H54 (cell line): ENCODE measurements at regions not wholly inside any gene's neighbourhood (a gene's known extent, or its start where the extent isn't known, plus 50 kb on each side); places are given as distances from the start of the nearest gene placed in this dataset.
"Not testable (repeated sequence)": the region's sequence is repeated elsewhere in the genome, so short reads cannot be mapped to it uniquely, and the experiment has no call there.

Source experiments
- DNase-seq: peaks from one replicate; pipeline ENCODE4 v3.0.0; 2011; ENCODE audit warnings: low spot score, mixed read lengths; ENCODE audit not compliant: insufficient read length
- FAIRE-seq: peaks from 3 replicates; lab custom pipeline; 2011; peaks lifted over from hg19 to GRCh38; lab: Jason Lieb, UNC
- POLR2A ChIP-seq: IDR thresholded peaks from 2 replicates; pipeline ENCODE4 v1.6.1; 2011; ENCODE audit warnings: low read depth, mild to moderate bottlenecking, low read length

DNA sequence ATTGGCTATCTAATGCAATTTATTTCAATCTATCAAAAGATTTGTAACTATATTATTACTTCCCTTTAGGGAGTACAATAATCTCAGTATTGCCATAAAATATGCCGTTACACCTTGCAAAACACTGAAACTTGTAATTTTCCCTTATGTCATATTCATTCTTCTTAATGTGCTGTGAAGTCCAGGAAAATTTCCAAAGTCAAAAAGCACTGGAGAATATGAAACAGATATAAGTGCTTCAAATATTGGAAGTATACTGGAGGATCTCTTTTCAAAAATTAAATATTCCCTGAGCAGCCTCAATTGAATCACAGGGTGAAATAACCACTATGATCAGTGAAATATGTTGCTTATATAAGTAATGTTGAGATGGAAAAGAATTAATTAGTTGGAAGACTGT is 356.0 kb downstream of the PPP1R3A start:
- no peak for TF ChIP-seq POLR2A
- FAIRE-seq, result no peak
- DNase-seq, result no peak

DNA sequence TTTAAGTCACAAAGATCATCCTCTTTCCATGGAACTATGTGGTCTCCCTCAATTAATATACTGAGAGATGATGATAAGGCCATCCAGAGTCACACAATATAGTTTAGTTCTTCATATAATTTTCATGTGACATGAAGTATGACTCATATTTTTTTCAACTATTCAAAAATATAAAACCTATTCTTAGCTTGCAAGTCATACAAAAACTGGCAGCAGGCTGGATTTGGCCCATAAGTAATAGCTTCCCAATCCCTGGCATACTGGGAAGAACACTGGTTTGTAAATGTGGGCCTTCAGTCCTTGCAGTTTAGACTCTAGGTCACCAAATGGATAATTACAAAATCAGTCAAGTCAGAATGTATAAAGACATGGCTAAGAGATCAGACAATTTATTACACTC is 356.6 kb downstream of the PPP1R3A start:
- no peak for TF ChIP-seq POLR2A
- DNase-seq (no peak), FAIRE-seq (no peak)

DNA sequence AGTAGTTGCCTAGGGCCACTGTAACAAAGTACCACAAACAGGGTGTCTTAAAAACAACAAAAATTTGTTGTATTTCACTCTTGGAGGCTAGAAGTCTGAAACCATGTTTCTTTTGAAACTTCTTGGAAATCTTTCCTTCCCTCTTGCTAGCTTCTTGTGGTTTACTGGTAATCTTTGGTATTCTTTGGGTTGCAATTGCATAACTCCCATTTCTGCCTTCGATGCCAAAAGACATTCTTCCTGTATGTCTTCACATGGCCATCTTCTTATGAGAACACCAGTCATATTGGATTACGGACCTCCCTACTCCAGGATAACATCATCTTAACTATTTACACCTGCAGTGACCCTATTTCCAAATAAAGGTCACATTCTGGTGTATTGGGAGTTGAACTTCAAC is 357.4 kb downstream of the PPP1R3A start:
- FAIRE-seq, result no peak
- TF ChIP-seq POLR2A, result no peak
- no peak for DNase-seq

DNA sequence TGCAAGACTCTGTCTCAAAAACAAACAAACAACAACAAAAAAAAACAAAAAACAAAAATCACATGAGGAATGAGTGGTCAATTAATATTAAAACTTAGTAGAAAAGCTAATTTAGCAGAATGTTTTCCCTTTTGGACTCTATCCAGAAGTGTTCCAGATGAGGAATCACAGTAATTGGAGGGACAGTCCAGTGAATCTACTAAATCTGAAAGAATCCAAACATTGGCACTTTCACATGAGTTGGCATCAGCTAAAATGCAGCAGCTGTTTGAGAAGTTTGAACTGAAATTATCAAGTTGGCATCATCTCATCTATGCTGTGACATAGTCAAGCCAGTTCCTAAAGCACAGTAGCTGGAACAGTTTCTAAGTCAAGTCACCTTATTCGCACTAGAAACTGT is 367.8 kb downstream of the PPP1R3A start:
- no peak for FAIRE-seq
- no peak for TF ChIP-seq POLR2A
- no peak for DNase-seq

DNA sequence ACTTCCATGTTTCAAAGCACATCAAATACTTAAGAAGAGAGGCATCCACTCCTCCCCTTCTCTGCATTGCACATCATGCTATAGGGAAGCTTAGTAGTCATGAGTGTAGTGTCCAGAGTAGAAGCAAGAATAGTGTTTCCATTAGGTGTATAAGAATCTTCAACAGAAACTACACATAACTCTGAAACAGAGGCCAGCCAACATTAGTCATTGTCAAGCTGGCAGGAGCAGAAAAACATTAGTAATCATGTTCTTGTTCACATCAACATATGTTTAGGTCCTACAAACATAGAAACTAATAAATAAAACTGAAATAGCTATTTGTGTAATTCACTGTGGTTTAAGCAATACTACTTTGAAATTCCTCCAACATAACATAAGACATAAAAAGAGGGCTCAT is 370.2 kb downstream of the PPP1R3A start:
- DNase-seq (no peak), FAIRE-seq (no peak)
- TF ChIP-seq POLR2A, result no peak

DNA sequence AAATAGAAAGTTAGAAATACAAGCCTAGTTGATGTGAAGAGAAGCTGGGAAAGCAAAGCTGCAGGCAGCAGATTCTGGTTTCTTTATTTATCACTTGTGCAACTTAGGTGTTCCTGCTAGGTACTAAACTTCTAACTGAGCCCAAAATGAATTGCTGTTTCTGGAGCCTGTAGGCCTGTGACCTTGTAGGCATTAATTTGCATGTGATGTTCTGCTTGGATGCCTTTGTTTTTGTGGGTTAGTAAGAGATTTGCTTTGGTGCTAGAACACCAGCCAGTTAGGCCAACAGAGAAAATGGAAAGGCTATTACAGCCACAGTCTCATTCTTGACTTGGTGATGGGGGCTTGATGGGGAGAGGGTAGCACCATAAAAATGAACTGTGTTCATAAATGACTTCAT is 370.7 kb downstream of the PPP1R3A start:
- FAIRE-seq, result no peak
- no peak for DNase-seq

DNA sequence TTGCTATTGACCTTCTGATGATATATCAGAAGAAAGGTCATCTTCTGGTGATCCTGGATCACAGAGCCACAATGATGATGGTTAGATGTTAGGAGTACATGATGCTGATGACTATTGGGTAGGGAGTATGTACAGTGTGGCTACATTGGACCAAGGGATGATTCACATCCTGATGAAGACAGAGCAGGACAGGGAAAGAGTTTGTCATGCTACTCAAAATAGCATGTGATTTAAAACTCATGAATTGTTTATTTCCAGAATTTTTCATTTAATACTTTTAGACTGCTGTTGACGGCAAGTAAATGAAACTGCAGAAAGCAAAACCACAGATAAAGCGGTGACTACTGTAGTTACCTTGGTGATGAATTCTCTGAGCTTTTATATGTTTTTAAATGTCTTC is 397.3 kb downstream of the PPP1R3A start:
- peak; percentile 30 for FAIRE-seq
- no peak for DNase-seq
- no peak for TF ChIP-seq POLR2A

More for the DNA sequence above, 370.7 kb downstream of the PPP1R3A start:
- TF ChIP-seq POLR2A, result no peak

DNA sequence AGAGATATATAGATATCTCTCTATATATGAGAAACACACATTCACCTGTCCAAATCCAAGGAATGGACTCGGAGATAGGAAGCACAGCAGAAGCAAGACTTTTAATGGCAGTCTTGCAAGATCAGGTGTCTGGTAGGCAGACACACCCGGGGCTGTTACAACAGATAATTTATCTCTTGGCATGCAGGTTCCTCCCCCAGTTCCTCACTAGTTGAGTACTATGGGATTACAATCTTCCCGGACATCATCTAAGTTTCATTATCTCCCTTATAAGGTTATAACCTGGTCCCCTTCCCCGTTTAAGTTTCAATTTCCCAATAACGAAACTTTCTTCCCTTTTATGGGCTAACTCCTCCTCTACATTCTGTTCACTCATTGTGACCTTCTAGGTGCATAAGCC is 399.3 kb downstream of the PPP1R3A start:
- FAIRE-seq (no peak), DNase-seq (no peak)
- TF ChIP-seq POLR2A, result no peak

DNA sequence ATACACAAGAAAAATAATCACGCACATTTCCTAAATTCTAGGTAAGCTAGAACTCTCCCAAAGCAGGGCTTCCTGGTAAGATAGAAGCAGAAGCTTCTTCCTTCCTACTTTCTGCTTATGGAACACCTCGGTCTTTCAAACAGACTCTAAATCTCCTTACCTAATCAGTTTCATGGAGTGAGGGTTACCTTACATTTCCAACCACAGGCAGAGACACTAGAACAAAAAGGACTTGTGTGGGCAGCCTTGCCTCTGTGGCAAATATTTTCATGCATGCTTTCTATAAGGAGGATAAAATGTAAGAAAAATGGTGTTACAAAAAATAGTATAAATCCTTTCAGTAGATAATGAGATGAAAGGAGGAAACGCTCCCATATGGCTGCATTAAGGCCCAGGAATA is 386.3 kb upstream of the SMIM30 start:
- DNase-seq, result no peak
- TF ChIP-seq POLR2A, result no peak
- FAIRE-seq, result no peak

DNA sequence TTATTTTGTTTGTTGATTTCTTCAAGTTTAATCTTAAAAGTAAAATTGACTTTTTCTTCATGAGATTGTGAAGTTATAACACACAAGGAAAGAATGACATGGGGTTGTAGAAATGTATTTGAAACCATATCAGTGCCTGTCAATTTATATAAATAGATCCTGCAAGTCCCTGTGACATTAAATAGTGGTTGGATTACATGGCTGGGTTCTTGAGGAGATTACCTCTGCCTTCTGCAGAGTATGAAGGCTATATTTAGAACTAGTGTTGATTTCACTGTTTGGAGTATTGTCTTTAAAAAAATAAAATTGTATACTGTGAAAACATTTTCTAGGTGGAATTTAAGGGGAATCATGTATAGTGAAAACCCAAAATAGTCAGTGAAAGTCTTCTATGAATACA is 385.8 kb upstream of the SMIM30 start:
- TF ChIP-seq POLR2A, result no peak
- FAIRE-seq (no peak), DNase-seq (no peak)

DNA sequence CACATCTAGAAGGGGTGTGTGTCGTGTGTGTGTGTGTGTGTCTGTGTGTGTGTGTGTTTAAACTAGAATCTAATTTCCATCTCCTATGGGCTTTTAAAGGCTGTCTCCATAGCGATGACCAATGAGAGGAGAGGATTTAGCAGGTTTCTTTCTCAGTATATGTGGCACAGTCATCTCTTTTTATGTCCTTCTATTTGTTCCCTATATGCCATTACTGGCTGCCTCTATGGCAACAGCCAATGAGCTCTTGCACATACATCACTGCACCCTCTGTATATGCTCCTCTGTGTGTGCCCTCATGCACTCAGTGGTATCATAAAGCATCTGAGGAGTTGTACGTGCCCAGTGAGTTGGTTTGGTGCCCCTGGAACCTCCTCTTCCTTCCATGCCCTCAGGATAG is 378.2 kb upstream of the SMIM30 start:
- FAIRE-seq, DNase-seq: not testable (repeated sequence)

DNA sequence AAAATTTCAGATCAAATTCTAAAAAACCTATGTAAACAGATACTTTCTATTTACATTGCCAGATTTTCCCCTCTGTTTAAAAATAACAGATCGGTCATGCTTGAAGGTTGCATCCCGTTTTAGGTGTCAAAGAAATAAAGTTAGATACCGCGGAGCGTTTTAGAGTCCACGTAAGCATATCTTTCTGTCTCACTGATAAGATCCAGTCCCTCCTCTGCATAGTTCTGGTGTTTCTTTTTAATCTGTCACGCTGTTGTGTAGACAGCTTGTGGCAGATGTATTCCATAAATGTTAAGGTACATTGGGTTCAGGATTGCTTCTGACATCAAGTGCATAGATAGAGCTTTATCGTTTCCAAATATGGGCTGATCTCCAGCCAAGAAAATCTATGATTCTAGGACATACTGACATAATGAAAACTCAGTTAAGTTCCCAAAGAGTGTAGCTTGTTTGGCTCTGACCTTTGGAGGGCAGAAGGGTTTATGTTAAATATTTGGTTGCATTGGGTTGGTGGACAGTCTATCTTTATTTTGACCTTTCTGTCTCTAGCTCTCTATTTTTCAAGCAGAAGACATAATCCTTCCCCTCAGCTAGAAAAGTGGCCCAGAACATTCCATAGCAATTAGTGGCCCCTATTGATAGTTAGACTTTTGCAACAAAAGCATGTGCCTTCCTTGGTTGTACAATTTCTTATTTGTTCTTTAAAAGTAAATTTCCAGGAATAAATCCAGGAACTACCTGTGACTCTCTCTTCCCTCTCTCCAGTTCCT is 376.6 kb upstream of the SMIM30 start:
- FAIRE-seq, result peak; percentile 90
- not testable (repeated sequence) for DNase-seq

DNA sequence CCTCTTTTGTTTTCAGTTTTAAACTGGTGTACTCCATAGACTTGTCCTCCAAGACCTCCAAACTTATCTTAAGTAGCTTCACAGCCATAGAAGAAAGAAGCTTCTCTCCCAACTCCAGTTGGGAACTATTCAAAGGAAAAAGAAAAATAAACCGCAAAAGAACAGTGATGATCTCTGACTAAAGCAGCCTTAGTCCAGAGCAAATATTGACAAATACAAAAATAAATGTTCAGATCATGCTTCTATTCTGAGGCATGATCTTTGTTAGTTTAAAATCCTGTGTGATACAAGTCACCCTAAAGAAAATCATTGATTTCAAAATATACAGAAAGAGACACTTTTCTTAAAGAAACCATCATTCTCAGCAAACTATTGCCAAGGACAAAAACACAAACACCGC is 373.0 kb upstream of the SMIM30 start:
- DNase-seq (no peak), FAIRE-seq (no peak)
- no peak for TF ChIP-seq POLR2A

DNA sequence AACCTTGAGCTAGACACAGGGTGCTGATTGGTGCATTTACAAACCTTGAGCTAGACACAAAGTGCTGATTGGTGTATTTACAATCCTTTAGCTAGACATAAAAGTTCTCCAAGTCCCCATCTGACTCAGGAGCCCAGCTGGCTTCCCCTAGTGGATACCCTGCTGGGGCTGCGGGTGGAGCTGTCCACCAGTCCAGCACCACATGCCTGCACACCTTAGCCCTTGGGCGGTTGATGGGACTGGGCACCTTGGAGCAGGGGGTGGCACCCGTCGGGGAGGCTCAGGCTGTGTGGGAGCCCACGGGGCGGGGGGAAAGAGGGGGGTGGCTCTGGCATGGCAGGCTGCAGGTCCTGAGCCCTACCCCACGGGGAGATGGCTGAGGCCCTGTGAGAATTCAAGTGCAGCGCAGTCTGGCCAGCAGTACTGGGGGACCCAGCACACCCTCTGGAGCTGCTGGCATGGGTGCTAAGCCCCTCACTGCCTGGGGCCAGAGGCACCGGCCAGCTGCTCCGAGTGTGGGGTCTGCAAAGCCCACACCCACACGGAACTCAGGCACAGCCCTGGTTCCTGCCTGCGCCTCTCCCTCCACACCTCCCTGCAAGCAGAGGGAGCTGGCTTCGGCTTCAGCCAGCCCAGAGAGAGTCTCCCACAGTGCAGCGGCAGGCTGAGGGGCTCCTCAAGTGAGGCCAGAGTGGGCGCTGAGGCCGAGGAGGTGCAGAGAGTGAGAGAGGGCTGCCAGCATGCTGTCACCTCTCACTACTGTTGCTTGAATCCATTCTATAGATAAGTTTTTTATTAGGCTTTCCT is 369.8 kb upstream of the SMIM30 start:
- FAIRE-seq (no peak), DNase-seq (no peak)
- no peak for TF ChIP-seq POLR2A

DNA sequence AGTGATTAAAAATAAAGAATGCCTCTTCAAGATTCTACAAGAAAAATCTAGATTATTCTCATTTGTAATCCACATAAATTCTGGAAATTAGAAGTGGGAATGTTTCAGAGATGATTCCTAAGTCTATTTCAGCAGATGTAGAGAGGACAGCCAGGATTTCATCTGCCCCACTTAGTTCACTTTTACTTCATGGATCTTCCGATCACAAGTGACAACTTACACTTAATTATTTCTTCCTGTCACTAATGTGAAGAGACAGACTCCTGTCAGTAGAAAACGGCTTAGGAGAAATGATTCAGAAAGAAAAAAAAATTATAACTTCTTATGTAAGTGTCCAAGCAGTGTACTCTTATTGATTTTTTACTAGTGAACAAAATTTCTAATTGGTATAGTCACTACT is 368.2 kb upstream of the SMIM30 start:
- TF ChIP-seq POLR2A, result no peak
- no peak for FAIRE-seq
- DNase-seq, result no peak
